Glomerular visceral epithelial cell (primary cell): ENCODE measurements at regions not wholly inside any gene's neighbourhood (a gene's known extent, or its start where the extent isn't known, plus 50 kb on each side); places are given as distances from the start of the nearest gene placed in this dataset.
"Not testable (repeated sequence)": the region's sequence is repeated elsewhere in the genome, so short reads cannot be mapped to it uniquely, and the experiment has no call there.

Source experiments
- DNase-seq: peaks from one replicate; pipeline ENCODE4 v3.0.0-alpha.2; 2016; ENCODE audit errors: extremely low spot score

- DNase-seq = no peak
Observed at GRCh38 chr4:126338548-126338947, 1023.8 kb downstream of the FAT4 start.

DNA sequence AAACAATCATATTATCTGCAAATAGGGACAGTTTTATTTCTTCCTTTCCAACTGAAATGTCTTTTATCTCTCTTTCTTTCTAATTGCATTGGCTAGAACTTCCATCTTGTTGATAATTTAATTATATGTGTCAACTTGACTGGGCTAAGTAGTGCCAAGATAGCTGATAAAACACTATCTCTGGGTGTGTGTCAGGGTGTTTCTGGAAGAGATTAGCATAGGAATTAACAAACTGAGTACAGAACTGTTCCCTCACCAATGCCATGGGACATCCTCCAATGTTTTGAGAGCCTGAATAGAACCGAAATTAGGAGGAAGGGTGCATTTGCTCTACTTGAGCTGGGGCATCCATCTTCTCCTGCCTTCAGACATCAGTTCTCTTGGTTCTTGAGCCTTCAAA, 1027.2 kb downstream of the FAT4 start:
- DNase-seq = no peak

DNA sequence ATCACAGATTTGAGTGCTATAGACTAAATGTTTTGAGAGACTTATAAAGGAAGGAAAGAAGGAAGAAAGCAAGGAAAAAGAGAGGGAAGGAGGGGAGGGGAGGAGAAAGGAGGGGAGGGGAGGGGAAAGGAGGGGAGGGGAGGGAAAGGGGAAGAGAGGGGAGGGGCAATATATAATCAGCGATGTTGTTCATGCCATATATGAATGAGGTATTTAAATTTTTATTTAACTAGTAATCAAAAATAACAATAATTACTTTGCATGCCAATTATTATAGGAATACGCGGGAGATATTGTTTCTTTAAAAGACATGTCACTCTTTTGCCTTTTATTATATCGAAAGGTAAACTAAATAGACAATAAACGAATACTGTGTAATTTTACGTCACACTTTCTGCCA, 1029.7 kb downstream of the FAT4 start:
- no peak for DNase-seq

DNA sequence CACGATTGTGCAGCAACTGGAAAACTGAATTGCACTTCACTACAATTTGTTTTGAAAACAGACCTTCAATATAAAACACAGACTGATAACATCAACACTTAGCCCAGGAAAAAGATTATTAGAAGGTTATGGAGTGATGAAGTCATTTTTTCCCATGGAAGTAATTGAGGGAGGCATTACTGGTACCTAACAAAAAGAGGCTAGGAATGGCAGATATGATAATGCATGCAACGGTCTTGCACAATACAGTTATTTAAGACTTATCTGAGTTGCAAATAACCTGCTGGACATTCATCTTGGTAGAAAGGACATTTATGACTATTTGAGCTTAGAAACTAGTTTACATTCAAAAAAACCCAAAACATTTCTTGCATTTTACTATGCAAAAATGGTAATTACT, 1031.9 kb downstream of the FAT4 start:
- DNase-seq = no peak

DNA sequence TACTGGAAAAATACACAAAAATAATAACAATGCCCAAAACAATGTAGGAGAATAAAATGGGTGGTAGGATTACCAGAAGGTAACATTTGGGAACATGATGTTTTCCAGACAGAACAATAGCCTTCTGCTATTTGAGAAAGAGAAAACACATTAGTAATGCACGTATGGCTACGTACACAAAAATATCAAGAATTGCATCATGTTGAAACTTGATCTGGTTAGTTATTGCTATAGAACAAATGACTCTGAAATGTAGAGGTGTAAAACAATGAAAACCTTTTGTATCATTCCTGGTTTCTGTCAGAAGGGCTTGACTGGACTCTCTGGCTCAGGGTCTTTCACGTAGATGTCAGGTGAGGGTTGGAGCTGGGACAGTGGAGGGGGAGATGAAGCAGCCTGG, 1040.0 kb downstream of the FAT4 start:
- DNase-seq = no peak

- no peak for DNase-seq
Observed at GRCh38 chr4:126358041-126358440, 1043.3 kb downstream of the FAT4 start.

- DNase-seq = no peak
Observed at GRCh38 chr4:126361287-126361686, 1046.5 kb downstream of the FAT4 start.

- no peak for DNase-seq
Observed at GRCh38 chr4:126364311-126364911, 1049.7 kb downstream of the FAT4 start.

DNA sequence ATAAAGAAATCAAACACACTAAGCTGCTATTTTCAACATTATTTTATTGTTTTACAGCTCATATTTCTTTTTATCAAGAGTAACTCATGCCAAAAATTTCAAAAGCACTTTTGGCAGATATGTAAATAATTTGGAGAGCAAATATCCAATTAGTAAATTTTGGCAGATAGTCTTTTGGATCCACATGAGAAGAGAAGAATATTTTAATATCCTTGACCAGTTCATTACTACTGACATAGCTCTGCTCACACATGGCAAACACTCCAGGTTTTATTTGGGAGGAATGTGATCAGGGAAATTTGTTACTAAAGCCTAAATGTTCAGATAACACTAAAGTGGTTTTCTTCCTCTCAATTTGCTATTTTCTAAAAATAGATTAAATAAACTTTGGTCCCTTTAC, 1054.3 kb downstream of the FAT4 start:
- no peak for DNase-seq

DNA sequence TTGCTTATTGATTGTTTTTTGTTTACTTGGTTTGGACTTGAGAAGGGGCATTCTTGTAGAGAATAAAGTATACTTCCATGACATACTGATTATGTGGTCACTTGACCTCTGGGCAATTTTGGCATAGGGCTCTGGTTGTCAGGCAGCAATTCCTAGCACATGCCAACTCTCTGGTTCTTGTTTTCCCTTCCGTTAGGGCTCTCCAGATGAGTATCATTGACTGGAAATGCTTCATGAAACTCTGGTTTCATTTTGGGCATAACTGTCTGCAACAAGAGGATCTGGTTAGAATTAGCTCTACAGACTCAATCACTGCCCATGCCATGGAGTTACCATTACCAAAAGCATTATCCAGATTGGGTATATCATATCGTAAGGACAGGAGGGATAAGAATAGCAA, 1057.9 kb downstream of the FAT4 start:
- DNase-seq = no peak

DNA sequence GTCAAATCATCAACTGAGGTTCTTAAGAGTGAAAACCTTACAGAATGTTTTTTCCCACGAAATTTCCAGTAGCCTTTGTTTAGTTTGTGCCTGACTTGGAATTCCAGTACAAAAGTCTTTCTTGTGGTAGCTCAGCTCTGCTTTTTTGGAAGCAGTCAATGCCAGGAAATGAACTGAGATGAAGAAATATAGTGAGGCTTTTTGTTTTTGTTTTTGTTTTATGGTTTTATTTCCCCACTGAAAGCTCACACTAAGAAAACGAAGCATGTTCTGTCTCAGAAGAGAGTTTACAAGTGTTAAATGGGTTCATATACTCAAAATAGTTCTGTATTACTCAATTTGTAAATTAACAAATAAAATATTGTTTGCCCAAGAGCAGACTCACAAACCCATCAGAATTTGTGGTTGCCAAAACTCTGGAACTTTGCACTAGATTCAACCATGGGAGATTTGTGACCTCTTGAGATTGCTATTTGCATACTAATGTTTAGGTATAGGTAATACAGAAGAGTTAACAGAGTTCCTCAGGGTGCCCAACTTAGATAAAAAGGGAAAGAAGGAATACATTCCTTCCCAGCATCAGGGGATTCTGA, 1060.8 kb downstream of the FAT4 start:
- no peak for DNase-seq

DNA sequence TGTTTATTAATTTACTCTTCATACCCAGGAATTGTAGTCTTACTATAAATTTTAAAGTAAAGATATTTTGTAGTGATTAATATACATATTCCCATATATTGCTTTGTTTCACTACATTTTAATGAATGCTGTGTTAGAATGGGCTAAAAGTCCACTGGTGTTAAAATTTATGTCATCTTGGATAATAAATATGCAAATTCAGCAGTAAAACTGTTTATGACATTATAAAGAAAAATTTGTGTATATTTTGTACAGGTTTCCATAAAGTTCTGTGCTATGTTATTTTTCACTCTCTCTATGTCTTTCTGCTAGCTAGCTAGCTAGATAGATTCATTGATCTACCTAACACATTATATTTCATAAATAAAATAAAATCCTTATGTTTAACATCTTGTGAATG, 1071.2 kb downstream of the FAT4 start:
- DNase-seq = no peak

DNA sequence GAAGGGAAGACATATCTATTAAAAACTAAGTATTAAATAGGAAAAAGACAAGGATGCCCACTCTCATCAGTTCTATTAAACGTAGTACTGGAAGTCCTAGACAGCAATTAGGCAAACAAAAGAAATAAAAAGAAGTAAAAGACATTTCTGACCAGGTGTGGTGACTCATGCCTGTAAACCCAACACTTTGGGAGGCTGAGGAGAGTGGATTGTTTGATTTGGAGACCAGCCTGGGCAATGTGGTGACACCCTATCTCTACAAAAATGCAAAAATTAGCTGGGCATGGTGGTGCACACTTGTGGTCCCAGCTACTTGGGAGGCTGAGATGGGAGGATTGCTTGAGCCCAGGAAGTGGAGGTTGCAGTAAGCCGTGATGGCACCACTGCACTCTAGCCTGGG, 1071.8 kb downstream of the FAT4 start:
- DNase-seq = no peak

- DNase-seq = no peak
Observed at GRCh38 chr4:126395664-126396063, 1080.9 kb downstream of the FAT4 start.

DNA sequence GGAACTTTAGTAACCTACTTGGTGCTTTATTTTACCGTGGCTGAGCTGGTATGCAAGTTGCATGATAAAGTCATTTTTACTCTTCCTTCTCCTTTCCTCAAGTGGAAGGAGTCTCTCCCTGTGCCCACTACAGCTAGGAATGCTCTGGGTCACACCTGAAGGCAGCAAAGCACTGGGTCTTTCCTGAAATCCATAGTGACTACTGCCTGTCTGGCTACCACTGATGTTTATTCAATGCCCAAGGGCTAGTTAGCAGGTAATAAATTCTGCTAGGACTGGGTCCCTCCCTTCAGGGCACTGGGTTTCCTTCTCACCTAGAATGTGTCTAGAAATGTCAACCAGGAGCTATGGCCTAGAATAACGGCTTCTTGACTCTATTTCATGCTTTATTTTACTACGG, 1081.4 kb downstream of the FAT4 start:
- DNase-seq = no peak

- no peak for DNase-seq
Observed at GRCh38 chr4:126396703-126397102, 1081.9 kb downstream of the FAT4 start.

DNA sequence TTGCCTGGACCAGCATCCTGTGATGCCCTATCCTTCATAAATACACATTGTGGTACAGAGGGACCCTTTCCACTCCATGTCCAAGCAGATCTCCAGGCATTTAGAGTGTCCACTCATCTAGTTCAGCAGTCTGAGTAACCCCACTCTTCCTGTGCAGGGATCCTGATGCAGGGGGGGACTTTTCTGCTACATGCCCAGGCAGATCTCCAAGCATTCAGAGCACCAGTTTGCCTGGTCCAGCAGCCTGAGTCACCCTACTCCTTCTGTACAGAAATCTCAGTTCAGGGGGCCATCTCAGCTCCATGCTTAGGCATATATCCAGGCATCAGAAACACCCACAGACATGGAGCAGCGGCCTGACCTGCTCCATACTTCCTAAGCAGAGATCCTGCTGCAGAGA, 1089.8 kb downstream of the FAT4 start:
- peak; percentile 2 for DNase-seq

DNA sequence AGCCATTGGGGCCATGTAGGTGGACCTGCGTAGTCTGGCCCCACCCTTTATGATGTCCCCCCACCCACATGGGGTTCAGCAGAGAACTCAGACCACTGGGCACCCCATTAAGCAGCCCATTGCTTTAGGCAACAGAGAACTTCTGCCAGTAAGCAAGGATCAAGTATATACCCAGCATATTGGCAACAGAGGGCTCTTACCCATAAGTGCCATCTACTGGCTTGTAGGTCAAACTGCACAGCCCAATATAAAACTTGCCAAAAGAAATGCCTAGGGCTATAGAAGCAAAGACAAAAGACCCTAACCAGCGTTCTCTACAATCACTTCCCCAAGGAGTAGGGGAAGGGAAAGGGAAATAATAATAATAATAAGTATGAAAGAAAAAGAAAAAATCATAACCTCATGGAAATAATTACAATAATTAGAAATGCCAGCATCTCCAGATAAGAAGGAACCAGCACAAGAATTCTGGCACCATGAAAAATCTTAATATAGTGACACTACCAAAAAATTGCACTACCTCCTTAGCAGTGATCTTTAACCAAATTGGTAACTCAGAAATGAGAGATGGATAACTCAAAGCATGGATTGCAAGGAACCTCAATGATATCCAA, 1090.7 kb downstream of the FAT4 start:
- peak; percentile 14 for DNase-seq

DNA sequence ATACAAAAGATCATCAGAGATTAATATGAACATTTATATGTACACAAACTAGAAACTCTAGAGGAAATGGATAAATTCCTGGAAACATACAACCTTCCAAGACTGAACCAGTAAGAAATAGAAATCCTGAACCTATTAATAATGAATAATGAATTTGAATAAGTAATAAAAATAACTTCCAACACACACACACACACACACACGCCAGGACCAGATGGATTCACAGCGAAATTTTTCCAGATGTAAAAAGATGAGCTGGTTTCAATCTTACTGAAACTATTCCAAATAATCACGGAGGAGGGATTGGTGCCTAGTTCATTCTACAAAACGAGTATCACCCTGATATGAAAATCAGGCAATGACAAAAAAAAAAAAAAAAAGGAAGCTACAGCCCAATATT, 1095.0 kb downstream of the FAT4 start:
- no peak for DNase-seq

DNA sequence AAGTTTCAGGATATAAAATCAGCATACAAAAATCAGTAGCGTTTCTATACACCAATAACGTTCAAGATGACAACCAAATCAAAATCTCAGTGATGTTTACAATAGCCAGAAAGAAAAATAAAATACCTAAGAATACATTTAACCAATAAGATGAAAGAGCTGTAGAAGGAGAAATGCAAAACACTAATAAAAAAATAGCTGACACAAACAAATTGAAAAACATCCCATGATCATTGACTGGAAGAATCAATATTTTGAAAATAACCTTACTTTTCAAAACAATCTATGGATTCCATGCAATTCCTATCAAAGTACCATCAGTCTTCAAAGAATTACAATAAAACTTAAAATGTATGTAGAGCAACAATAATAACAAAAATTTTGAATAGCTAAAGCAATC, 1096.3 kb downstream of the FAT4 start:
- no peak for DNase-seq

DNA sequence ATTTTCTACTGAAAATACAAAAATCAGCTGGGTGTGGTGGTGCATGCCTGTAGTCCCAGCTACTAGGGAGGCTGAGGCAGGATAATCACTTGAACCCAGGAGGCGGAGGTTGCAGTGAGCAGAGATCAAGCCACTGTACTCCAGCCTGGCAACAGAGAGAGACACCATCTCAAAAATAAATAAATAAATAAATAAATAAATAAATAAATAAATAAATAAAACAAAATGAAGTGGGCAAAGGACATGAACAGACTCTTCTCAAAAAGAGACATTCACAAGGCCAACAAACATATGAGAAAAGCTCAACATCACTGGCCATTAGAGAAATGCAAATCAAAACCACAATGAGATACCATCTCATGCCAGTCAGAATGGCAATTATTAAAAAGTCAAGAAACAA, 1097.6 kb downstream of the FAT4 start:
- not testable (repeated sequence) for DNase-seq

DNA sequence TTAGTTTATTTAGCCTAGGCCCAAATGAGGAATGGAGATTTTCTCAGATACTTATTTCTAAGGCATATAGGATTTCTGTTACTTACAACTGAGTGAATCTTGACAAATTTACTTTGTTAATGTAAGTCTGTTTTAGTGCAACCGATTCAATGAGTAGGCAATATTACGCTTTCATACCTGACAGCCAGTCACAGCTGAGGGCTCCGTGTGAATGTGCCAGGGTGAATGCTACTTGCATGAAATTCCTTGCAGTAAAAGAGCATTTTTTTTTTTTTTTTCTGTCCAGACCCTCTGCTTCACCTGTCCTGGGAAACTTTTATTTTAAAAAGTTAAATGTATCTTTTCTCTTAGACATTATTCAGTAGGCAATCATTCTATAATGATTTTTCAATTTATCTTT, 1100.0 kb downstream of the FAT4 start:
- DNase-seq = no peak

GRCh38 chr4:126419266-126419665, 1104.5 kb downstream of the FAT4 start:
- no peak for DNase-seq

GRCh38 chr4:126427853-126428252, 1113.1 kb downstream of the FAT4 start:
- DNase-seq = no peak
